OCI-LY3 (cell line): ENCODE measurements at regions not wholly inside any gene's neighbourhood (a gene's known extent, or its start where the extent isn't known, plus 50 kb on each side); places are given as distances from the start of the nearest gene placed in this dataset.

ENCODE experiments used
- CTCF ChIP-seq: fragments of 200-600, 300-600 bp; sonication (generic); IDR thresholded peaks from 2 replicates; pipeline ENCODE4 v1.5.1; 2014; ENCODE audit warnings: antibody characterized with exemption, low read length, low read depth
- EZH2phosphoT487 ChIP-seq: fragments of 200-600 bp; shearing (Covaris generic); IDR thresholded peaks from 2 replicates; pipeline ENCODE4 v1.6.1; 2018; ENCODE audit warnings: antibody characterized with exemption, mixed run types, low read depth

GRCh38 chr6:90461383-90461782, 125.5 kb downstream of the MAP3K7 start:
- TF ChIP-seq CTCF (no peak), EZH2phosphoT487 (no peak)
